ENCODE measurements at regions not wholly inside any gene's neighbourhood (a gene's known extent, or its start where the extent isn't known, plus 50 kb on each side); places are given as distances from the start of the nearest gene placed in this dataset.

DNA sequence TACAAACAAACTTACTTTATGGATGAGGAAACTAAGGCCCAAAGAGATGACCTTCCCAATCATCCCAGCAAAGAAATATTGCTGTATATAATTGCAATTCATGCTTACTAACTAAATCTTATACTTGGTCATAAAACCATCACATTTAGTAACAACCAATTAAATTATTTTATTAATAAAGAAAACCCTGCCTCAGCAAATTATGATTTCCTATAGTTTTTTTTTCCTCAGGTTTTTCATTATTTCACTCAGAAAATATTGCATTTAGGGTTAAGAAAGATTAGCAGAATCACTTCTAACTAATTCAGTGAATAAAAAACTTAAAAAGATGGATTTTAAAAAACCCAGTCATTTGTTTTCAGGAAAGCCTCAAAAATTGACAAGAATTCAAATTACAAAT lies 86.5 kb upstream of the GADL1 start:
- ChIA-PET CTCF (no interaction called here), POLR2A (no interaction called here)
- no TSS peak for BruUV-seq (replicated peaks)
- Histone ChIP-seq H3K27me3 (ENCODE audit: control insufficient read depth in 2 of 2, insufficient read depth in 2 of 2, low read length in 2 of 2) (no peaks in the 10 kb centered on the region), H3K79me2 (ENCODE audit: control insufficient read depth, insufficient read depth, low read length) (no peaks in the 10 kb centered on the region), H3K36me3 (ENCODE audit: control insufficient read depth in 2 of 2, extremely low read depth in 1 of 2, insufficient read depth in 2 of 2, low read length in 2 of 2) (no peaks in the 10 kb centered on the region), H3K4me1 (ENCODE audit: control insufficient read depth, extremely low read depth, insufficient read depth, low read length) (no peaks in the 10 kb centered on the region), H3K4me2 (ENCODE audit: insufficient read depth, low read length) (no peak overlapping the region), H3K9me1 (replicated peaks; ENCODE audit: control insufficient read depth, extremely low read depth, insufficient read depth, low read length) (no peaks in the 10 kb centered on the region), H3K4me3 (replicated peaks in 1 of 3; ENCODE audit: insufficient read depth in 1 of 3, low read depth in 1 of 3, low read length in 3 of 3) (no peak overlapping the region), H3K27ac (ENCODE audit: insufficient read depth, low read depth, low read length) (no peak overlapping the region), H3K9ac (replicated peaks; ENCODE audit: extremely low read depth, insufficient read depth, low read length) (no peak overlapping the region), H4K20me1 (replicated peaks; ENCODE audit: control insufficient read depth, extremely low read depth, insufficient read depth, low read length) (no peaks in the 10 kb centered on the region), H2AFZ (ENCODE audit: low read depth, low read length) (no peak overlapping the region), H3K9me3 (replicated peaks; ENCODE audit: control insufficient read depth, insufficient read depth, low read length) (no peaks in the 10 kb centered on the region)
- FAIRE-seq (no peak), DNase-seq (ENCODE audit: low read depth, low spot score) (no peak)
- intact Hi-C loops (cut with micrococcal nuclease) (no loop called here), dilution Hi-C loops (cut with MboI; ENCODE audit: extremely low pct_ligation_motif_present, low sequenced_read_pairs) (no loop called here)
- no peak for TF ChIP-seq FOS (IDR thresholded peaks at IDR 0.05; ENCODE audit: borderline replicate concordance, insufficient read depth, low read length)
- TF ChIP-seq, protein P1, sequence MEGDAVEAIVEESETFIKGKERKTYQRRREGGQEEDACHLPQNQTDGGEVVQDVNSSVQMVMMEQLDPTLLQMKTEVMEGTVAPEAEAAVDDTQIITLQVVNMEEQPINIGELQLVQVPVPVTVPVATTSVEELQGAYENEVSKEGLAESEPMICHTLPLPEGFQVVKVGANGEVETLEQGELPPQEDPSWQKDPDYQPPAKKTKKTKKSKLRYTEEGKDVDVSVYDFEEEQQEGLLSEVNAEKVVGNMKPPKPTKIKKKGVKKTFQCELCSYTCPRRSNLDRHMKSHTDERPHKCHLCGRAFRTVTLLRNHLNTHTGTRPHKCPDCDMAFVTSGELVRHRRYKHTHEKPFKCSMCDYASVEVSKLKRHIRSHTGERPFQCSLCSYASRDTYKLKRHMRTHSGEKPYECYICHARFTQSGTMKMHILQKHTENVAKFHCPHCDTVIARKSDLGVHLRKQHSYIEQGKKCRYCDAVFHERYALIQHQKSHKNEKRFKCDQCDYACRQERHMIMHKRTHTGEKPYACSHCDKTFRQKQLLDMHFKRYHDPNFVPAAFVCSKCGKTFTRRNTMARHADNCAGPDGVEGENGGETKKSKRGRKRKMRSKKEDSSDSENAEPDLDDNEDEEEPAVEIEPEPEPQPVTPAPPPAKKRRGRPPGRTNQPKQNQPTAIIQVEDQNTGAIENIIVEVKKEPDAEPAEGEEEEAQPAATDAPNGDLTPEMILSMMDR (IDR thresholded peaks at IDR 0.05; ENCODE audit: extremely low read depth in 1 of 2, insufficient read depth in 1 of 2, low read depth in 1 of 2, low read length in 2 of 2) = no peak
- no peak for TF ChIP-seq JUN (IDR thresholded peaks at IDR 0.05; ENCODE audit: borderline replicate concordance, insufficient read depth, insufficient read length, low read depth)
- TF ChIP-seq MYC (IDR thresholded peaks at IDR 0.05; ENCODE audit: low read depth, low read length) = no peak
- TF ChIP-seq, protein P2, sequence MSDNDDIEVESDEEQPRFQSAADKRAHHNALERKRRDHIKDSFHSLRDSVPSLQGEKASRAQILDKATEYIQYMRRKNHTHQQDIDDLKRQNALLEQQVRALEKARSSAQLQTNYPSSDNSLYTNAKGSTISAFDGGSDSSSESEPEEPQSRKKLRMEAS (IDR thresholded peaks at IDR 0.05; ENCODE audit: insufficient read depth, insufficient read length) = no peak
- no peak for TF ChIP-seq EZH2 (IDR thresholded peaks at IDR 0.05; ENCODE audit: borderline replicate concordance, low read depth, low read length, severe bottlenecking)
- no peak for TF ChIP-seq GATA2 (IDR thresholded peaks at IDR 0.05; ENCODE audit: insufficient read depth, insufficient read length, low read depth, low read length)

Data from endothelial cell of umbilical vein (primary cell).